ENCODE measurements at regions not wholly inside any gene's neighbourhood (a gene's known extent, or its start where the extent isn't known, plus 50 kb on each side); places are given as distances from the start of the nearest gene placed in this dataset.
"Not testable (repeated sequence)": the region's sequence is repeated elsewhere in the genome, so short reads cannot be mapped to it uniquely, and the experiment has no call there.

DNA sequence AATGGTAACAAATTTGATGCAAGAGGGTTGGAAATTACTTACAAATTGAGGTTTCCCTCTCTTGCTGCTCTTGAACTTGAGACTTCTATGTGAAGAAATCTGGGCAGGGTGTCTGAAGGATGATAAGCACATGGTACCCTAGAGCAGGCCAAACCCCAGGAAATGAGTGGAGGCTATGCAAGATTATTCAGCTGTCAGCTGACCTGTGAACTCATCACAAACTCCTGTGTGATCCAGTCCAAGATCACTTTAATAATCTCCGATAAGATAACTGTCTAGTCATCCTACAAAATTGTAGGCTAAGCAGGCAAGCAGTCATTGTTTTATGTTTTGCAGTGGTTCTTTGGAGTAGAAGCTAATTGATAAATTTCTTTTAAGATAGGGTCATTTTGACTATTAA is 213.1 kb downstream of the BTBD3 start:
- Histone ChIP-seq H3K27ac (ENCODE audit: low read depth, low read length) (no peak overlapping the region), H3K4me1 (ENCODE audit: control insufficient read depth, low read length) (no peaks in the 10 kb centered on the region), H3K36me3 (ENCODE audit: control insufficient read depth, low read length) (no peaks in the 10 kb centered on the region), H3K9me2 (replicated peaks; ENCODE audit: control insufficient read depth, low read length) (no peaks in the 10 kb centered on the region), H3K4me2 (ENCODE audit: low read length) (no peak overlapping the region), H3K27me3 (ENCODE audit: control insufficient read depth, low read length) (no peaks in the 10 kb centered on the region), H3K79me2 (ENCODE audit: control insufficient read depth, low read length) (no peaks in the 10 kb centered on the region), H3F3A (ENCODE audit: control insufficient read depth, insufficient read depth) (no peaks in the 10 kb centered on the region), H3K4me3 (ENCODE audit: low read length) (no peak overlapping the region), H3K9me3 (ENCODE audit: control insufficient read depth, insufficient read depth, low read length) (no peaks in the 10 kb centered on the region), H4K20me1 (ENCODE audit: control insufficient read depth, insufficient read depth, low read depth, low read length) (no peaks in the 10 kb centered on the region)
- no peak for TF ChIP-seq EZH2phosphoT487 (IDR thresholded peaks at IDR 0.05; ENCODE audit: borderline replicate concordance, low read length)
- TF ChIP-seq, protein P1, sequence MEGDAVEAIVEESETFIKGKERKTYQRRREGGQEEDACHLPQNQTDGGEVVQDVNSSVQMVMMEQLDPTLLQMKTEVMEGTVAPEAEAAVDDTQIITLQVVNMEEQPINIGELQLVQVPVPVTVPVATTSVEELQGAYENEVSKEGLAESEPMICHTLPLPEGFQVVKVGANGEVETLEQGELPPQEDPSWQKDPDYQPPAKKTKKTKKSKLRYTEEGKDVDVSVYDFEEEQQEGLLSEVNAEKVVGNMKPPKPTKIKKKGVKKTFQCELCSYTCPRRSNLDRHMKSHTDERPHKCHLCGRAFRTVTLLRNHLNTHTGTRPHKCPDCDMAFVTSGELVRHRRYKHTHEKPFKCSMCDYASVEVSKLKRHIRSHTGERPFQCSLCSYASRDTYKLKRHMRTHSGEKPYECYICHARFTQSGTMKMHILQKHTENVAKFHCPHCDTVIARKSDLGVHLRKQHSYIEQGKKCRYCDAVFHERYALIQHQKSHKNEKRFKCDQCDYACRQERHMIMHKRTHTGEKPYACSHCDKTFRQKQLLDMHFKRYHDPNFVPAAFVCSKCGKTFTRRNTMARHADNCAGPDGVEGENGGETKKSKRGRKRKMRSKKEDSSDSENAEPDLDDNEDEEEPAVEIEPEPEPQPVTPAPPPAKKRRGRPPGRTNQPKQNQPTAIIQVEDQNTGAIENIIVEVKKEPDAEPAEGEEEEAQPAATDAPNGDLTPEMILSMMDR (IDR thresholded peaks at IDR 0.05; ENCODE audit: low read depth, low read length, poor library complexity, severe bottlenecking): no peak

GRCh38 chr20:12133553-12133952 is 215.9 kb downstream of the BTBD3 start:
- Histone ChIP-seq H3K9me3 (ENCODE audit: control insufficient read depth, insufficient read depth, low read length) (no peaks in the 10 kb centered on the region), H3K79me2 (ENCODE audit: control insufficient read depth, low read length) (no peaks in the 10 kb centered on the region), H3K36me3 (ENCODE audit: control insufficient read depth, low read length) (no peaks in the 10 kb centered on the region), H3K4me3 (ENCODE audit: low read length) (no peak overlapping the region), H3K9me2 (replicated peaks; ENCODE audit: control insufficient read depth, low read length) (no peaks in the 10 kb centered on the region), H3K27me3 (ENCODE audit: control insufficient read depth, low read length) (no peaks in the 10 kb centered on the region), H3F3A (ENCODE audit: control insufficient read depth, insufficient read depth) (no peaks in the 10 kb centered on the region), H3K27ac (ENCODE audit: low read depth, low read length) (no peak overlapping the region), H3K4me1 (ENCODE audit: control insufficient read depth, low read length) (no peaks in the 10 kb centered on the region), H3K4me2 (ENCODE audit: low read length) (no peak overlapping the region), H4K20me1 (ENCODE audit: control insufficient read depth, insufficient read depth, low read depth, low read length) (no peaks in the 10 kb centered on the region)
- no peak for TF ChIP-seq EZH2phosphoT487 (IDR thresholded peaks at IDR 0.05; ENCODE audit: borderline replicate concordance, low read length)
- TF ChIP-seq, protein P1 (IDR thresholded peaks at IDR 0.05; ENCODE audit: low read depth, low read length, poor library complexity, severe bottlenecking): no peak

- H3K27ac ChIP-seq (ENCODE audit: low read depth, low read length); H3K4me1 ChIP-seq (ENCODE audit: control insufficient read depth, low read length); H3K9me2 ChIP-seq (replicated peaks; ENCODE audit: control insufficient read depth, low read length); H3K79me2 ChIP-seq (ENCODE audit: control insufficient read depth, low read length); H3K27me3 ChIP-seq (ENCODE audit: control insufficient read depth, low read length); H3F3A ChIP-seq (ENCODE audit: control insufficient read depth, insufficient read depth); H4K20me1 ChIP-seq (ENCODE audit: control insufficient read depth, insufficient read depth, low read depth, low read length); H3K36me3 ChIP-seq (ENCODE audit: control insufficient read depth, low read length); H3K4me2 ChIP-seq (ENCODE audit: low read length); H3K4me3 ChIP-seq (ENCODE audit: low read length); H3K9me3 ChIP-seq (ENCODE audit: control insufficient read depth, insufficient read depth, low read length): not testable (repeated sequence)
These were observed 228.3 kb downstream of the BTBD3 start for GRCh38 chr20:12145951-12146350.

DNA sequence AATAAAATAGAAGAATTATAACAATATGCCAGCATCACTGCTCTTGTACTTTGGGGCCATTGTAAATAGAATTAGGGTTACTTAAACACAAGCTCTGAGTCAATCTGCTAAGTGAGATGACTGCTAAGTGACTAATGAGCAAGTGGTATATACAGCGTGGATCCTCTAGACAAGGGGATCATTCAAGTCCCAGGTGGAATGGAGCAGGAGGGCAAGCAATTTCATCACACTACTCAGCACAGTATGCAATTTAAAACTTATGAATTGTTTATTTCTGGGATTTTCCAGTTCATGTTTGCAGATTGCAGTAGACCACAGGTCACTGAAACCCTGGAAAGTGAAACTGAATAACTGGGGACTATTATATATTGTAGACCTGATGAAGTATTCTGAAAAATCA is 235.3 kb downstream of the BTBD3 start:
- H4K20me1 ChIP-seq (ENCODE audit: control insufficient read depth, insufficient read depth, low read depth, low read length): no peaks in the 10 kb centered on the region

More for the DNA sequence above, 235.3 kb downstream of the BTBD3 start:
- no peaks in the 10 kb centered on the region for H3K36me3 ChIP-seq (ENCODE audit: control insufficient read depth, low read length)
- H3K4me3 ChIP-seq (ENCODE audit: low read length): no peak overlapping the region
- no peak overlapping the region for H3K27ac ChIP-seq (ENCODE audit: low read depth, low read length)
- TF ChIP-seq EZH2phosphoT487 (IDR thresholded peaks at IDR 0.05; ENCODE audit: borderline replicate concordance, low read length): no peak
- TF ChIP-seq, protein P1 (IDR thresholded peaks at IDR 0.05; ENCODE audit: low read depth, low read length, poor library complexity, severe bottlenecking): no peak
- H3F3A ChIP-seq (ENCODE audit: control insufficient read depth, insufficient read depth): no peaks in the 10 kb centered on the region
- H3K4me1 ChIP-seq (ENCODE audit: control insufficient read depth, low read length): no peaks in the 10 kb centered on the region
- no peaks in the 10 kb centered on the region for H3K9me3 ChIP-seq (ENCODE audit: control insufficient read depth, insufficient read depth, low read length)
- H3K27me3 ChIP-seq (ENCODE audit: control insufficient read depth, low read length): no peaks in the 10 kb centered on the region
- H3K4me2 ChIP-seq (ENCODE audit: low read length): no peak overlapping the region
- no peaks in the 10 kb centered on the region for H3K79me2 ChIP-seq (ENCODE audit: control insufficient read depth, low read length)
- no peaks in the 10 kb centered on the region for H3K9me2 ChIP-seq (replicated peaks; ENCODE audit: control insufficient read depth, low read length)

Data from DOHH2 (cell line).